VCaP (cell line): ENCODE measurements at regions not wholly inside any gene's neighbourhood (a gene's known extent, or its start where the extent isn't known, plus 50 kb on each side); places are given as distances from the start of the nearest gene placed in this dataset.

Experiments
- H3K27ac ChIP-seq: fragments of 450-650 bp; 2 replicates; pipeline ENCODE4 v1.5.1; 2017
- CTCF ChIP-seq: fragments of 450-650 bp; conservative IDR thresholded peaks from 2 replicates; pipeline ENCODE4 v1.5.1; 2017; ENCODE audit warnings: mild to moderate bottlenecking, moderate library complexity

- no peak overlapping the region for H3K27ac ChIP-seq
- no peak for TF ChIP-seq CTCF
Observed at GRCh38 chr16:6966925-6967324, 365.7 kb upstream of the RBFOX1 start.

- H3K27ac ChIP-seq = no peak overlapping the region
- no peak for TF ChIP-seq CTCF
Observed at GRCh38 chr16:6964679-6965078, 368.0 kb upstream of the RBFOX1 start.

GRCh38 chr16:6961704-6962103, 370.9 kb upstream of the RBFOX1 start:
- TF ChIP-seq CTCF = no peak
- H3K27ac ChIP-seq = no peak overlapping the region

- TF ChIP-seq CTCF = no peak
- H3K27ac ChIP-seq = no peak overlapping the region
Observed at GRCh38 chr16:6958184-6958583, 374.5 kb upstream of the RBFOX1 start.

GRCh38 chr16:6957681-6958080, 375.0 kb upstream of the RBFOX1 start:
- H3K27ac ChIP-seq = no peak overlapping the region
- TF ChIP-seq CTCF = no peak

GRCh38 chr16:6956511-6956910, 376.1 kb upstream of the RBFOX1 start:
- no peak for TF ChIP-seq CTCF
- H3K27ac ChIP-seq = no peak overlapping the region

GRCh38 chr16:6955303-6955702, 377.3 kb upstream of the RBFOX1 start:
- no peak for TF ChIP-seq CTCF
- H3K27ac ChIP-seq = no peak overlapping the region

GRCh38 chr16:6949240-6949639, 383.4 kb upstream of the RBFOX1 start:
- no peak overlapping the region for H3K27ac ChIP-seq
- TF ChIP-seq CTCF = no peak
